IPS-NIHi11 (cell line): ENCODE measurements at regions not wholly inside any gene's neighbourhood (a gene's known extent, or its start where the extent isn't known, plus 50 kb on each side); places are given as distances from the start of the nearest gene placed in this dataset.
"Not testable (repeated sequence)": the region's sequence is repeated elsewhere in the genome, so short reads cannot be mapped to it uniquely, and the experiment has no call there.

Experiments
- DNase-seq: peaks from one replicate; pipeline ENCODE4 v3.0.0; 2012; ENCODE audit warnings: mixed read lengths, low spot score

DNA sequence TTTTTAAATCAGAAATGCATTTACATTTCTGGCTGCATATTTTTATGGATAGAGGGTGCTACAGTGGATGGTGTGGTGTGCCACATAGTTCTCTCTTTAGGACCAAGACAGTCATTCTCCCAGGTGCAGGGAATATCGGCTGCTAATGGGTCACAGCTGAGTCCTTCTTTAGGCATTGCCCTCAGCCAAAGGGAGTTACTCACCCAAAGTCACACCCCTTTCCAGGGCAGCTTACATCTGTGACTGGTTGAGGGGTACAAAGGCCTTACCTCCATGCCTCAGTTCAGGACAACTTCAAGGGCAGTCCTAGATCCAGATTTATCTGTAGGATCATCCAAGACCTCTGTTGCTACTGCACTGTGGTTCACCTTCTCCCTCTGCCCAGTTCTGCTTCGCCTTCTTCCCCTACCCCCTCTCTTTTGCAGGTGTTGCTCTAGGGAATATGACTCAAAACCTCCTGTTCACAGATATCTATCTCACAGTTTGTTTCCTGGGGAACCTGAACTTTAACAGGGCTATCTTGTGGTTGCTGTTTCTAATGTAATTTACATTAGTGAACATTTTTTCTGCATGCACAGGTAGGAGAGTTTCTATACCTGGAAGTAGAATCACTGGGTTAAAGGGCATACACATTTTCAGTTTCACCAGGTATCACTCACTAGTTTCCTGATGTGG lies 413.9 kb downstream of the RPS6KC1 start:
- DNase-seq: no peak

DNA sequence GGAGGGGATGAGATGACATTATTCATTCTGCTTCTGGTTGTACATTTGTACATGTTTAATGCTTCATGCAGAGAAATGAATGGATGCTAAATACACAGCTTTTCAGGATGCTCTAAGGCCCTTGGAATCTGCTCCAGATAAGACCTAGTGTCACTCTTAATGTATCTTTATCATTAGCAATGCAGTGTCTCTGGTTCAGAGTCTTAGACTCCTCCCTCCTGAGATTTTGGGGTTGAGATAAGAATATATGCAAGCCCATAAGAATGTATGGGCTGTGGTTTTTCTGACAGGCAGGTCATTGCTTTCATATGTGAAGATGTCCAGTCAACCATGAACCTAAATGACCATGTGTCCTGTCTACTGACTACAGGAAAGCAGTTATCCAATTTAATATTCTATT lies 415.5 kb downstream of the RPS6KC1 start:
- no peak for DNase-seq

DNA sequence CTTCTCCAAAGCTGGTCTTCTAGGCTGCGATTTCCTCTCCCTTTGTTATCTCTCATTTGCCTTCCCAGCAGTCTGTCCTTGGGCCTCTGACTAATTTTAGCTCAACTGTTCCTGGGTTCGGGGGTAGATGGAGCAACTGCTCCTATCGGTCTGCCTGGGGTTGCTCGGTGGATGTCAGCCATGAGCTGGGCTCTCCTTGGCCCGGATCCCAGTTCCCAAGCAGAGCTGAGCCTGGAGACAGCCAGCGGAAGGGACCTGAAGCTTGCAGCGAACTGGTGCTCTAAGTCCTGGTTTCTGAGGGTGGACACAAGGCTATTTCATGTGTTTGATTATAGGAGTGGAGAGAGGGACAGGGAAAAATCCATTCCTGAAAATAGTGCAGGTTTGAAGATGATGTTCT lies 423.0 kb downstream of the RPS6KC1 start:
- DNase-seq: no peak

DNA sequence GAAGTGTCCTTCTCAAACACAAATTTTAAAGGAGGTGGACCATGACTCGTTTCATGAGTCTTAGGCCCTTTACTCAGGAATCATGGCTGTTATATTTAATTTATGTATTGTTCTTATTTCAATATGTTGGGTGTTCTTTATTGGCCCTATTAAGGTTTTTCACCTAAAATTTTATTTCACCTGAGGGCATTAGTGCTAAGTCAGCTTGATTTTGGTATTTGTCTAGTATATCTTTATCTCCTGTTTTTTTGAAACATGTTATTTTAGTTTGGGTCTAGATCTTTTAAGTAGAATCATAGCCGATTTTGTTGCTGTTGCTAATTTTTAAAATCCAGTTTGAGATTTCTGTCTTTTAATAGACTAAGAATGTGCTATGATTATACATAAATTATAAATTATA lies 430.4 kb downstream of the RPS6KC1 start:
- no peak for DNase-seq

DNA sequence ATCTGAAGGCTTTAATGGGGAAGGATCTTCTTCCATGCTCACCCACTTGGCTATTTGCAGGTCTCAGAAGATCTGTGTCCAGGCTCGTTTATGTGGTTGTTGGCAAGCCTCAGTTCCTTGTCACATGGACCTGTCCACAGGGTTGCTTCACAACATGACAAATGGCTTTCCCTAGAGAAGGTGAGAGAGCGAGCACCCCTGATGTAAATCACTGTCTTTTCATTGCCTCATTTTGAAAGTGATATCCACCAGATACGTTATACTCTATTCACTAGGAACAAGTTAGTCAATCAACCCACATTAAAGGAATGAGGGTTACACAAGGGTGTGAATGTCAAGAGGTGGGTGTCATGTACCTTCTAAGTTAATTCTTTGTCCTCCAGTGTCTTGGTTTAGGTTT lies 433.3 kb downstream of the RPS6KC1 start:
- no peak for DNase-seq

DNA sequence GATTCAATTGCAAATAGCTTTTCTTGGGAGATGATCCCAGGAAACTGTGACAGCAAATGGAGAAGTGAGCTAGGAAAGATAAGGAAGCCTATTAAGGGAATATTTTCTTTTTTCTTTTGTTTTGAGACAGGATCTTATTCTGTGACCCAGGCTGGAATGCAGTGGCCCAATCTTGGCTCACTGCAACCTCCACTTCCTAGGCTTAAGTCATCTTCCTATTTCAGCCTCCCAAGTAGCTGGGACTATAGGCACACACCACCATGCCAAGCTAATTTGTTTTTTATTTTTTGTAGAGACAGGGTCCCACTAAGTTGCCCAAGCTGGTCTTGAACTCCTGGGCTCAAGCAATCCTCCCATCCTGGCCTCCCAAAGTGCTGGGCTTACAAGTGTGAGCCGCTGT lies 433.7 kb downstream of the RPS6KC1 start:
- no peak for DNase-seq

DNA sequence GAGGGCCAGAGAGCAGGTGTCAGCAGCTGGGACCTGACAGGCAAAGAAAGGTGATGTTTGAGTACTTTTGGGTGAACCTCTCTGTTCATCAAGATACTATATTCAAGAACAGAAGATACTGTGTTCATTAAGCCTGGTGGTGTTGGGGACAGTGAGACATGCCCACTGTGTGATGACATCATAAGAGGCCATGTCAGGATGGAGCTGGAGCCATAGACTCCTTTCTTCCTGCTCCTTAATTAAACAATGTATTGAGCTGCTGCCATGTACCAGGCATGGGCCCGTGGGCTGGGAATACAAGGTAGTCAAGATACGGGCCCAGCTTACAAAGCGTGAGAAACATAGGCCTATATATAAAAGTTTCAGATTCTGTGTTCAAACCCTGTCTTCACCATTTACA lies 435.4 kb downstream of the RPS6KC1 start:
- DNase-seq: no peak

DNA sequence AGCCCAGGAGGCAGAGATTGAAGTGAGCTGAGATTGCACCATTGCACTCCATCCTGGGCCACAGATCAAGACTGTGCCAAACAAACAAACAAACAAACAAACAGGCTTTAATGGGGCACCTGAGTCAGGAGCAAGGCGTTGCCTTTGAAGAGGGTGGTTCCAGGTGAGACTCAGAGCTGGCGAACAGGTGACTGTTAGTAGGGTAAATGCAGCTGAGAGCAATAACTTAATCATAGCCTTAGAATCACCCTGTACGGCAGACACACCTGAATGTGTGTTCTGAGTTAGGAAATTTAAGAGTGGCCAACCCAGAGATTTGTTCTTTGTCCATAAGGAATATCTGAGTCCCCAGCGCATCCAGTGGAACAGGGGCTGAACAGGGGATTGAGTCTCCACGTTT lies 440.4 kb downstream of the RPS6KC1 start:
- DNase-seq: no peak

DNA sequence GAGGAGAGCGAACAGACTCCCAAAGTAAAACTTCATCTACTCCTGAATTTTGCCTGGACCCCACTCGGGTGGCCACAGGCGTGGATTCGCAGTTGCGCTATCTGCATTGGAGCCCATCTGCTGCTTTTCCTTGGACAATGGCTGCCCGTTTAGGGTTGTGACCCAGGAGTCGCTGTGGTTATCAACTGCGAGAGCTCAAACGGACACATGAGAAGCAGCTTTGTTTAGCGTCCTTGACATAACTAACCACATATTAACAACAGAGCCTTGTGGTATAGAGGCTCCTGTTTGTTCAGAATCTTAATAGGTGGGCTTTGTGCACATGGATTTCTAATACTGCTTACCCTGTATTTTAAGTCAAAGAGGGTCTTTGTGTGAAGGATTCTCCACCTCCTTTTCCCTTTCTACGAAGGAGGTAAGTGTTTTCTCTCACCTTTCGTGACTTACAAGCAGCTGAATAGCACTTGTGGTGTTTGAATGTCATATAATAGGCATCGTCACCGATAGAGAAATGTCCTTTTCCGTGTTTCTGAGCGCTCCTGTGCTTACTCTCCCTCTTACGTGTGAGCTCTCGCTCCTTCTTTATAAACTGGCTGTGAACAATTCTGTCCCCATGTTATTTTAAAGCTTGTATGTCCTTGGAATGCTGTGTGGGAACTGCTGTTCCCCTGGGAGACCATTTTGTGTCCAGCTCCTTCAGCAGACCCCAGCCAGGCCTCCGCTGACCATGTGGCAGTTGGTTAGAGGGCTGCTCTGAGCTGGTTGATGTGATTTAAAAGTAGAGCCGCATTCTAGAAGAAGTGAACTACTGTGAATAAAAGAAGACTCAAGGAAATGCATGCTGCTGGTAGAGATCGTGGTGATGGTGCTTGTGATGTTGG lies 441.4 kb downstream of the RPS6KC1 start:
- no peak for DNase-seq

DNA sequence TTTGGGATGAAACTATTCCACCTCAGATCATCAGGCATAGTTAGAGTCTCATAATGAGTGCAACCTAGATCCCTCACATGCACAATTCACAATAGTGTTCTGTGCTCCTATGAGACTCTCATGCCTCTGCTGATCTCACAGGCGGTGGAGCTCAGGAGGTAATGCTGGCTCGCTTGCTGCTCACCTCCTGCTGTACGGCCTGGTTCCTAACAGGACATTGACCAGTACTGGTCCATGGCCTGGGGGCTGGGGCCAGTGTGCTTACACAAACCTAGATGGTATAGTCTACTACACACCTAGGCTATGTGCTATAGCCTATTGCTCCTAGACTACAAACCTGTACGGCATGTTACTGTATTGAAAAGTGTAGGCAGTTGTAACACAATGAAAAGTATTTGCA lies 448.4 kb downstream of the RPS6KC1 start:
- no peak for DNase-seq

DNA sequence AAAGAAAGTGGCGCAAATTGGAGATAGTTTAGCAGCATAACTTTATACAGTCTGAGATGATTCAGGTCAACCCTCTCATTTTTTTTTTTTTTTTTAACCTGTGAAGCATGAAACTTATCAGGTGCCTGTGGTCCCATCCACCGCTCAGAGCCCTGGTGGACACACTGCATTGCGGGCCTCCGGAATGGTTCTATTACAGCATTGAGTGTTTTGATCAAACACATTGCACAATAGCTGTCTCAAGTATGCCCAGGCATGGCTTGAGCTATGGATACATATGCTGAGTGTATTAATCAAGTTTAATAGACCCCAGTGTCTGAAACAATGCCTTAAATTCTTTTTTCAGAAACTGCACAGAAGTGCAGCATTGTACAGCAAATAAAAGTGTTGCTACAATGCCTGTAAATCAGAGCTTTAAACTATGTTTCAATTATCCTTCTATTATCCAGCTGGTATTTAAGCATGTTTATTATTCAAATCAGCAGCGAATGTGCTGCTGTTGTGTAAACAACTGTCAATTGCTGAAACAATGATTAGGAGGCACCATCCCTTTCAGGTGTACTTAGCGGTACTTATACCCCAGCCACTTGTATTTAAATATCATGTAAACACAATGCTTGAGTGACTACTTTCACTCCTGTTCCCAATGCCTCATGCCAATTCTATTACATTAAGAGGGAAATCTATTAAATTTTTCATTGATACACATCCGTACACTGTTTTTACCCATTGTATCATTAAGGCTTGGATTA lies 456.6 kb downstream of the RPS6KC1 start:
- no peak for DNase-seq

DNA sequence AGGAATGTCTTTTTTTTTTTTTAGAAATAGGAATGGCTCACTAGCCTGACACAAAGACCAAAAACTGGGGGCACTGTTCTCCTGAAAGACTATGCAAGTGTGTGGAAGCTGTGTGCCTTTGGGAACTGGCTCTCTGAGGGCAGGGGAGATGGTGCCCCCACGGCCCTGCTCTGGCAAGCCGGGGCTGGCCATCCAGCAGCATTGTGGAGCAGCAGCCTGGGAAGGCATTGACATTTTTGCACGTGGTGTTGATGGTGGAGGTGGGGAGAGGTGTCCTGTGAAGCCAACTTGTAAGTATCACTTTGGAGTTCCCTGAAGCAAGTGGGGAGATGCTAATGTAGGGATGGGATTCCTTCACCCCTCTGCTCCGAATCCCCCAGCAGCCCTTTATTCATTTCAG lies 460.1 kb downstream of the RPS6KC1 start:
- no peak for DNase-seq

DNA sequence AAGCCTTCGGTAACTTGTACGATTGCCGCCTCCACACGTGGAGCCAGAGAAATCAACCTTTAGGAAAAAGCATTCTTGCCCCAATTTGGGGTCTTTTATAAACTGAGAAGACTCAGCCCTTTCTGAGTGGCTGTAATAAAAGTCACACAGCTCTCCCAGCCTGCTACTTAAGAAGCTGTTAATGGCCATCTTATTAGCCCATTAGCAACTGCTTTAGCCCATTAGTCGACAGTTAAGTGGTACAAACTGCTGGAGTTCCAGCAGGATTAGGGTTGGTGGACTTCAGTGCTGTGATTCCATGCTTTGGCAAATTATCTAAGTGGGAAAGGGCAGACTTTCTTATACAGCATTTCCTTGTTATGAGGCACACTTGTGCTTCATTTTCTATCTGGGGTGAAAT lies 461.3 kb downstream of the RPS6KC1 start:
- no peak for DNase-seq

DNA sequence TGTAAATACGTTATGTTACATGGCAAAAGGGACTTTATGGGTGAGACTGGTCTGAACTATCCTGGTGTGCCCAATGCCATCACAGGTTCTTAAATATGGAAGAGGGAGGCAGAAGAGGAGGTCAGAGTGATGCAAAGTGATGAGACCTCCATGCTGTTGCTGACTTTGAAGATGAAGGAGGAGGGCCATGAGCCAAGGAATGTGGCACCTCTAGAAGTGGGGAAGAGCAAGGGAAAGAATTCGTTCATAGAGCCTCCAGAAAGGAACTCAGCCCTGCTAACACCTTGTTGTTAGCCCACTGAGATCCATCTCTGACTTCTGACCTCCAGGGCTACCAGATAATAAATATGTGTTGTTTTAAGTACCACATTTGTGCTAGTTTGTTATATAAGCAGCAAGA lies 462.0 kb downstream of the RPS6KC1 start:
- no peak for DNase-seq

DNA sequence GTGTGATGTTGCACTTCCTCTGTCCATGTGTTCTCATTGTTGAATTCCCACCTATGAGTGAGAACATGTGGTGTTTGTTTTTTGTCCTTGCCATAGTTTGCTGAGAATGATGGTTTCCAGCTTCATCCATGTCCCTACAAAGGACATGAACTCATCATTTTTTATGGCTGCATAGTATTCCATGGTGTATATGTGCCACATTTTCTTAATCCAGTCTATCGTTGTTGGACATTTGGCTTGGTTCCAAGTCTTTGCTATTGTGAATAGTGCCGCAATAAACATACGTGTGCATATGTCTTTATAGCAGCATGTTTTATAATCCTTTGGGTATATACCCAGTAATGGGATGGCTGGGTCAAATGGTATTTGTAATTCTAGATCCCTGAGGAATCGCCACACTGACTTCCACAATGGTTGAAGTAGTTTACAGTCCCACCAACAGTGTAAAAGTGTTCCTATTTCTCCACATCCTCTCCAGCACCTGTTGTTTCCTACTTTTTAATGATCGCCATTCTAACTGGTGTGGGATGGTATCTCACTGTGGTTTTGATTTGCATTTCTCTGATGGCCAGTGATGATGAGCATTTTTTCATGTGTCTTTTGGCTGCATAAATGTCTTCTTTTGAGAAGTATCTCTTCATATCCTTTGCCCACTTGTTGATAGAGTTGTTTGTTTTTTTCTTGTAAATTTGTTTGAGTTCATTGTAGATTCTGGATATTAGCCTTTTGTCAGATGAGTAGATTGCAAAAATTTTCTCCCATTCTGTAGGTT lies 463.6 kb downstream of the RPS6KC1 start:
- not testable (repeated sequence) for DNase-seq

DNA sequence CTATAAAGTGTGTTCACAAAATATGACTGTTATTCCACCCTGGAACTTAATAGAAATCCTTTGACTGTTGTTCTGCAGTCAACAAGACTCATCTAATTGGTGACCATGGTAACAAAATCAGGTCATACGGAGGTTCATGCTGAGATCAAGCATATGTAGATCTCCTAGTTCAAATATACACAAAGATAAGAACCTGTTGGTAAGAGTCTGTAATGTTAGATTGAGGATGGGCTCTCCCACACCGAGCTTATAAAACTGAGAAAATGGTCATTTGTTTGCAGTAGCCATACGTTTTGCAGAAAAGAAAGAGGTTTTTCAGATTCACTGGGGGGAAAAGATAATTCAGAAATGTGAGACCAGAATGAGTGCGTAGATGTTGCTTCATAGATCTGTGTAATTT lies 468.1 kb downstream of the RPS6KC1 start:
- no peak for DNase-seq

DNA sequence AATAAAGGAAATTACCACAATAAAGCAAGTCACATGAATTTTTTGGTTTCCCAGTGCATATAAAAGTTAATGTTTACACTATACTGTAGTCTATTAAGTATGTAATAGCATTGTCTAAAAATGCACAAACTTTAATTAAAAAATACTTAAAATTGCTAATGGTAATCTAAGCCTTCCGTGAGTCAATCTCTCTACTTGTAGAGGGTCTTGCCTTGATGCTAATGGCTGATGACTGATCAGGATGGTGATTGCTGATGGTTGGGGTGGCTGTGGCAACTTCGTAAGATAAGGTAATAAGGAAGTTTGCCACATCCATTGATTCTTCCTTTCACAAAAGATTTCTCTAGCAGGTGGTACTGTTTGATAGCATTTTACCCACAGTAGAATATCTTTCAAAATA lies 466.6 kb upstream of the PROX1 start:
- no peak for DNase-seq

DNA sequence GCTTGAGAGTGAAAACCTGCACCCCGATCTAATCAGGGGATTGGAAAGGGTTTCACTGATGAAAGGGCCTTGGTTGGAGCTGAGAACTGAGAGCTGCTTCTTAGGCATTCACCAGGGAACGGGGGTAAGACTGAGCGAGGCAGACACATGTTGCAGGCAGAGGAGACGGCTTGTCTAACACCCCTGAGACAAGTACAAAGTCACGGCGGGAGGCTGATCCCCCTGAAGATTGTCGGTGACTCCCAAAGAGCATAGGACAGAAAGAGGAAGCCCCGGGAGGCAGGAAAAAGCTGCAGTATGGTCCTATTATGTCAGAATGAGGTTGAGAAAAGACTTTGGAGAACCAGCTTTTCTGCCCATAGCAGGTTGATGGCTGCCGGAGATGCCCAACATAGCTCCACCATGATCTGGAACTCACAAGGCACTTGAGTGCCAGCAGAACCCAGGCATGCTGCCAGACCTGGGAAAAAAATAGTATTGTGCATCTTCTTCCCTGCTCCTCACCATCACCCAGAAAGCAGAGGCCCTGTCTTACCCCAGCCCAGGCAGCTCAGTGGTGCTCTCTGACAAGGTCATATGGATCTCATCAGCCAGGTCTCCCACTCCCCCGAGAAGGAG lies 463.9 kb upstream of the PROX1 start:
- DNase-seq: no peak

DNA sequence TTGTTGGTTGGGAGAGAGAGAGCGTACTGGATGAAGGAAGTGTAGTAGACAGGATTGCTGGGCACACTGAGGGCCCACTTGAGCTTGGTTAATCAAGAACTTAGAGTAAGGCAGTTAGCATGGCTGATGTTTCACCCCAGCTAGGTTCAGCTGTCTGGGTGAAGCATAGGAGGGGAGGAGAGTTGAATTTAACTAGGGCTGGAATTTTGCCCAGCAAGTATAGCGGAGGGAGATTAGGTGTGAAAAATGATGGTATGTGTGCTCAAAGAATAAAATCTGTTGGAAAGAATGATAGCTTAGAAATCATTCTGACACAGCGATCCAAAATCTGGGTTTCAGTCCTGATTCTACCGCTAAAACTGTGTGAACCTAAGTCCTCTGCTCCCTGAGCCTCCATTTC lies 461.5 kb upstream of the PROX1 start:
- DNase-seq: no peak

DNA sequence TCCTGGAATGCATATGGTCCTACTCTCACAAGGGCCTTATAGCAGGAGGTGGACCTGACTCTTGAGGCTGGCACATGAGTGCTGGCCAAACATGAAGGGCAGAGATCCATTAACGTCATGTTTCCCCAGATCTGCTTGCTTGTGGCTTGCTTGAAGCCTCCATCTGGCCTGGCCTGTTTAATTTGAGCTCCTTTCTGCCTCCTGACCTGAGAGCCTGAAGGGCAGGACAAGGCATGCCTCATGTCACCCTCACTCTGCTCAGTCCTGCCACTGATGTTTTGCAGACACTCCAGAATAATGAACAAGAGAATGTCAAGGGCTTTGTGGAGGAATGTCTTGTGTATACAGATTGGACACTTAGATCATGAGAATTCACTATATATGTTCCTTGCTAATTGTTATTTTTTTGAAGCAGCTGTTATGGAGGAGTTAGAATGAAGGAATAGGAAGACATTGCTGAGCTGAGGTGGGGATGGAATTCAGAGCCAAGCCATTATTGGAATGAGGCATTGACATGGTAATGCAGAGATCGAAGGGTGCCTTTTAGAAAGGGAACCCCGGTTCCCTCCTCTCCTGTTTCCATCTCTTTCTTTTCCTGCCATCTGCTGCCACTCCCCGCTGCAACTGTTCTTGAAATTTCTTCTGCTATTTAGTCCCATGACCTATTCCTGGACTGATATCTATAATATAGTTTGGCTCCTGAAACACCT lies 457.0 kb upstream of the PROX1 start:
- no peak for DNase-seq
